CMK (cell line): ENCODE measurements at regions not wholly inside any gene's neighbourhood (a gene's known extent, or its start where the extent isn't known, plus 50 kb on each side); places are given as distances from the start of the nearest gene placed in this dataset.

Source experiments
- DNase-seq: peaks from one replicate; pipeline ENCODE4 v3.0.0-alpha.2; 2010; ENCODE audit warnings: low read depth

DNA sequence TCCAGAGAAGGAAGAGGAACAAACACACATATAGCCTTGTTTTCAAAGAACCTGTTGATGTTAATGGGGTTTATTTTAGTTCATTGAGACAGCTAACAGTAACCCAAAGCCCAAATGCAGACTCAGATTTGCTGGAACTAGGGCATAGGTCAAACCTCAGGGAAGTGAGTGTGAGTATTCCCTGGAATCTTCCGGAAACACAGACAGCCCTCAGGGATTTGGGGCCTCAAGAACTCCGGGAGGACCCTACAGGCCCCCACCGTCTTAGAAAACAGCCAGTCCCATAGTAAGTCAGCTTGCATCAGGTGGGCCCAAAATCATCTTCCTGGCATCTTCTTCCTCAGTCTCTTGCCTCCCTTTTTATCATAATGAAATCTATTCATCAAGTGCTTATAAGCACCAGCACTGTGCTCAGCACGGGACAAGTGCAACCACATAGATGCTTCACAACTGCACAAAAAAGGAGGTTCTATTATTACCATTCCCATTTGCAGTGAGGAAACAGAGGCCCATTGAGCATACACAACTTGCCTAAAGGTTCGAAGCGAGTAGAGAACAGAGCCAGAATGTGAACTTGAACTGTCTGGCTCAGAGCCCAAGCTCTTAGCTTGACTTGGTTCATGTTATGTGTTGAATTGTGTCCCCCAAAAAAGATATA is 50.2 kb upstream of the BCL11A start:
- no peak for DNase-seq

DNA sequence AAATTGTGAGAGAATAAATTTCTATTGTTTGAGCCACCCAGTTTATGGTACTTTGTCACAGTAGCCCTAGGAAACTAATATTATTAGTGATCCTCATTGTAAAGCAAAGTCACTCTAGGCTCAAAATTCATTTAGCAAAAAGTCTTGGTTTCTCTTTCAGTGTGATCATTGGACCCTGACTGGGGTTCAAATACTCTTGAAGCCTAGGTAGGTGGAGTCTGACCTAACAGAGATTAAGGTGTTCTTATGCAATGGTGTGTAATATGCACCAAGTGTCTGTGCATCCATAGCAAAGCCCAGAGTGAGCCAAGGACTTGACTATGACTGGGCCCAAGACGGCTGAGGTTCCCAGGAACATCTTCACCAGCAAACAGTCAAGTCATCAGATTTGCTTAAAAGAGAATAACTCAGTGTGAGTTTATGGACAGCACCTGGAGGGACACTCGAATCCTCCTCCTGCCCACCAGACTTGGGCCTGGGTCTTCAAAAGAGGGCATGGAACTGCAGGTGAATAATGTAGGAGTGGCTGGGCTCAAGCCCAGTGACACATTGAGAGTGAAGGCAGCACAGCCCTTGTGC is 51.1 kb upstream of the BCL11A start:
- no peak for DNase-seq

DNA sequence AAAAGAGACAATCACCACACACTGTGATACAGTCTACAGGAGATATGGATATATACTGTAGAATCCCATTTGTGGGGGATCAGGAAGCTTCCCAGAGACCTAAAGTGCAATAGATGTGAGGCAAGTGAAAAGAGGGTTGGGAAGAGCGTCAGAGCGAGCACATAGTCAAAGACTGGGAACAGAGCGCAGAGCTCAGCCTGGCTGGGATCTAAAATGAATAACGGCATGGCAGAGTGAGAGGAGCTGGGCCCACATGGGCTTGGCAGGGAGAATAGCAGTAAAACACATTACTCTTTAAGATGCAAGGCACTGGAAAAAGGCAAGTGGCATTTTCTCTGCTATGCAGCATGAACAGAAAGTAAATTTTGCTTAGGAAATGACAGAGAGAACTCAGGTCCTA is 52.4 kb upstream of the BCL11A start:
- no peak for DNase-seq

DNA sequence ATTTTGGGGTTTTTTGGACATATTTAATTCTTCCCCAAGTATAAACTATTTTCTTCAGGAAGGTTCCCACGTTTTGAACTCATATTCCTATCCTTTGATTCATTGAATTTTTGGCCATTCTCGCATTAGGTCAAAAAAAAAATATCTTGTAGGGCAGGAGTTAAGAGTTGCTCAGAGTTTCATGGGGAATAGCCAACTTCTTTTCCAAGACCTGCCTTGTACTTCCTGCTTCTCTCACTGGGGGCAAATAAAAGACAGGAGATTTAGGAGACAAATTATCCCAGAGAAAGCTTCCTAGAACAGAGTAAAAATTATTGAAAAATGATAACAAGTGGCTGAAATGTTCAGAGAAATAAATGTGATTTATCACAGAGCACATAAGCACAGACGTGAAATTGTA is 55.2 kb upstream of the BCL11A start:
- no peak for DNase-seq

DNA sequence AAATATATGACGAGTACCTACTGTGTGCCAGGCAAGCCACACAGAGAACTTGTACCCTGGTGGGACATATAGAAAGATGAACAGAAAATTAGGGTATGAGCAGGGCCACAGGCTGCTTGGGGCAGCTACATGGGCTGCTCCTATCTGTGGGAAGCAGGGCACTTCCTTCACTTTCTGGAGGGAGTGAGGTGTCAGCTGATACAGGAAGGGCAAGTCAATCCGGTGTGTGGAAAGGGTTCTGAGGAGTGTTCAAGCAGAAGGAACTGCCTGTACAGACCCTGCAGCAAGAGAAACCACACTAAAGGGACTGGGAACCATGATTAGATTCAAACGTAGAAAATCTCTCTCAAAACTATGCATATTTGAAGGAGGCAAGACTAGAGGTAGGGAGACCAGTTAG is 58.6 kb upstream of the BCL11A start:
- DNase-seq: peak; percentile 73

DNA sequence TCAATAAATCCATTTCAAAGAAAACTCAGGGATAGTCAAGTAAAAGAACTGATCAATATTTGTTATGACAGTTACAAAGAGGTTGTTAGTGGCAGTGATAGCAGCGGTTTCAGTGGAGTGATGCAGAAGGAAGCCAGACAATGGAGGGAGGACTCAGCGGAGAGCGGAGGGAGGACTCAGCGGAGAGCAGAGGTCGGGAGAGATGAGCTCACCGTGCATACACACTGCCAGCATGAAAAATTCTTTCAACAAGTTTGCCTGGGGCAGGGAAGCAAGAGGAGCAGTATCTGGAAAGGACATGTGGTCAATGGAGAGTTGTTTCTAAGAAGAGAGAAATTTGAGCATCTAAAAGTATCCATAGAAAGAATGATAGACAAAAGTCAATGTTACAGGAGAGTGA is 60.9 kb upstream of the BCL11A start:
- no peak for DNase-seq

DNA sequence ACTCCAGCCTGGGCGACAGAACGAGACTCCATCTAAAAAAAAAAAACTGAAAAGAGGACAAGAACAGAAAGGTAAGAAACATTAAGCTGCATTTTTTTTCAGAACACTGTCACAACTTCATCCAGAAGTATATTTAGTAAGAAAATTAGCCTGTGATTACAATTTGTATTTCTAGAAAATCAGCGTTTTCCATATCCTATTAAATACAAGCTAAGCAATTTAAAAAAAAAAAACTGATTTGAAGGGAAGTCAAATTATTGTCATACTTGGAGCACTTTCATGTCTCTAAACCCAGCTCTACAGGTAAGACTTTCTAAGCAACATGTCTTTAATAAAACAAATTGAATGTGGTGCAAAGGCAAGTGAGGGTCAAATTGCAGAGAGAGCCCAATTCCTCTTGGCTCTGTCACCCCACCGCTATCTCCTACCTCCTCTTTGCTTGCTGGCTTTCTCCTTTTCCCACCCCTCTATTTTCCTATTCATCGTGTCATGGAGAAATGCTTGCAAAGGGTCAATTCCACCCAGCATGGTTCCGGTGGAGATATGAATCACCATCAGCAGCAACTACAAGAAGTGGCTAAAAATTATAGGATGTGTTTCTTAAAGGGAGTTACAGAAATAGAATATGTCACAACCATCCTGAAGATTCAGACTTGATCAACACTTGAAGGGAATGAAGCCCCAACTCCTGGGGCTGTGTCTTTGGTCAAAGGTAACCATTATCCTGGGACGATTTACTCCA is 68.4 kb upstream of the BCL11A start:
- DNase-seq: no peak

DNA sequence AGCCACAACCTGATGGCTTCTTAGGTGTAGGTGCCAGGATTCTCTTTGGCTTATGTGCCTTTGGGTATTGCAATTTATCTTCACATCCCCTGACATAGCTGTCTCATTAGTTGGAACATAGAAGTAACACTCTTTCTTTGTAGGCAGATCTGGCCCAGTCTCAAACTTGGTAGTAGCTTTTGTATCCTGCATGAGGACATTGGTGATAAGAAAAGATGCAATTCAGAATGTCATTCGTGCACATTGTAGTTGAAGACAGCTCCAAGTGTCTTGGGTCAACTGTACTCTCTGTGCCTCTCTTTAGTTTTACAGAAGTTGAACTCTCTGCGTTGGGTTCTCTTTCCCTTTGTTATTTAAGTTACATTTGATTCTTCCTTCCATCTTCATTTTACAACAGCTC is 69.6 kb upstream of the BCL11A start:
- DNase-seq: no peak

DNA sequence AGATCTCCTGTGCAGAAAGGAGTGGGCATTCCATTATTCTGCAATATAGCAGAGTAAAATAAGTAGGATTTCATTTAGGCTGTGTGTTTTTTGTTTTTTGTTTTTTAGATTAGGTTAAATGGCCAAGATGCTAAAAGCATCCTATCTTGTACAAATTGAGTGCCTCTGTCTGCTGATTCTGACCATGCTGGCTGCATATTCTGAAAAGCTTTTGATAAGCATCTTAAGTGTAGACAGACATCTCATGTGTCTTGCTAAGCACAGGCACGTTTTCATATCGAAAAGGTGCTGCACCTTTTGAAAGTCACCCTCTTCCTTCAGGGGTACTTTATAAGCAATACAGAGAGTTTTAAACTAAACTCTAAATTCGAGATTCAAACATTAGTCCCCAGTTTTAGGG is 74.0 kb upstream of the BCL11A start:
- DNase-seq: no peak

DNA sequence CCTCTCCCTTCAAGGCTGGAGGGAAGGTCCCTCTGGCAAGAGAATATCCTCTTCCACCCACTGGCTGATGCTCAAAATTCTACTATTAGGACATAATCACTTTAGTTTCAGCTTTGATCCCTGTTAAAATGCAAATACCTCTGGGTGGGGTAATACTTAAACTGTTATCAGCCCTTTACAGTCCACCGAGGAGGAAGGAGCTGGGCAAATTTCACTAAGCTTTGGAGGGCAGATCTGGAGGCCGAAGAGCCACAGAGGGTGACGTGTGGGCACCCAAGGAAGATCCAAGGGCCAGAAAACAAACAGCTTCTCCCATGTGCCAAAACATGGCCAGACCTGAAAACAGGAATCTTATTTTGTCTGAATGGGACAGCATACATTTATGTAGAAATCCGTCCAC is 74.6 kb upstream of the BCL11A start:
- DNase-seq: peak; percentile 24

DNA sequence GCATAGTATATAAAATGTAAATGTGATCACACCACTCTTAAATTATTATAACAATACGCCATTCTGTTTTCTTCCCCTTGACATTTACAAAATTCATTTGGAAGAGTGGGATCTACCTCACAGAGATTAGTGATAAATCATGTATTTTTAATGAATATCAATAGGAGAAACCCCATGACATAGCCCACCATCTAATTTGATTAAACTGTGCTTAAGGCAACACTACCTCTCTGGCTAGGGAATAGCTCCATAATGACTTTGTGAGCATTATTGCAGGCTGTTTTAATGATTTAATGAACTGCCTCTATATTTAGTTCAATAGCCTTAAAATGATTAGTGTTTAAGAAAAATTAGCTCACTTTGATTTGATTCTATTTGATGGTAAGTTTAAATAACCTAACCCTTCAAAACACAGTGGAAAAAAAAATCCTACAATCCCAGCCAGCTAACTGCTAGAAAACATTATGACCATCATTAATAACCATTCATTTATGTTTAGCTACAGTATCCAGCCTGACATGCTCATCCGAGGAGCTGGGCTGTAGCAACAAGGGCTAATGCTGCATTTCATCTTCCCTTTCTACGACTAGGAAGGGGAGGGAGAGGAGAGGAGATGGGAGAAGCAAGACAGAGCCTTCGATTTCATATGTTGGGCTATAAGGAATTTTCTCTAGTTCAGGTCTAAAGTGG is 75.3 kb upstream of the BCL11A start:
- DNase-seq: no peak

DNA sequence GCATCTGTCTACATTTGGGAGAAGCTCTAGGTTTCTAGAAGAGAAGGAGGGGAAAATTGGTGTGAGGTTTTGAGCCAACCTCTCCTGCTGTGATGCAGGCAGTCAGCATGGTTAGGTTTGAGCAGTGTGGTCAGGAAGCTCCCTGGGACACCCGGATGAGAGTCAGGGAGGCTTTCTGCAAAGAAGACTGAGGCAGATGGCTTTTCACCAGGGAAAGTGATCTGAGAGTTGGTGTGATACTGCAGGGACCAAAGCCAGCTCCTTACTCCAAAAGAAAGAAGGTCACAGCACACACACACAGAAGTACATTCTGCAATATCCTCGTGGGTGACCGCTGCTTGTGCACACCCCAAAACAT is 75.8 kb upstream of the BCL11A start:
- no peak for DNase-seq

DNA sequence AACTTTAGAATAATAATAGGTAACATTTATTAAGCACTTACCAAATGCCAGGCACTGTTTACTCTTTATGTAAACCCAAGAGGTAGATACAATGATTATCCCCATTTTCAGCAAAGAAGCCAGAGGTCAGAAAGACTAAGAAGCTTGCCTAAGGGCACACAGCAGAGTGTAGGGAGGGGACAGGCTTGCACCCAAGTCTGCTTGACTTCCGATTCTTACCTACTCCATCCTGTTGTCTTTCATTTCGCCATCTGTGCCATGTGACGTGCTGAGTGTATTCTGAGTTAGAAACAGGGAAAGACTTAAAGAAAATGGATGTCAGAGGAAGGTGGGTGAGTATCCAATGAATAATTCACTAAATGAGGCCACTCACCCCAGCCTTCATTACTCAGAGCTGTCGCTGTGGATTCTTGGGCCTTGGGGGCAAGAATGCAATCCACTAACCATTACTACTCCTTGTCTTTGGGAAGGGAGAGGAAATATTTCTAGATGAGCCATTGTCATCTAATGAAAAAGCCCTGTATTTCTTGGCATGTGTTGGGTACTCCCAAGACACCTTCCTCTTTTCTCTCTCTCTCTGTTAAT is 76.4 kb upstream of the BCL11A start:
- DNase-seq: no peak

DNA sequence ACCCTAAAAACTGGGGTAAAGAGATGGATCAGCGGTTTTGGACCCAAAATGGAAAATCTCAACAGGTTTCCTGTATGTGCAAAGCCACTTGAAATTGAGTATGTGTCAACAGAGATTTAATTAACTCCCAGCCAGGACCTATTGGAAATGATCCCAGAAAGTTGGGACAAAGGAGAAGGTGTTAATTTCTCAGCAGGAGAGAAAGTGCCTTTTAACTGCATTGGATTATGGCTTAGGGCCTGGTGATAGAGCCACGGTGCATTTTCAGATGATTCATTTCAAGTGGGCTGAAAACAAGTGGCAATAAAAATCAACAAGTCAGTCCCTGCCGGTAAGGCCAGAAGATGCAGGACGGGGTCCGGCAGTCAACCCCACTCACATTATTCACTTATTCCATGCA is 80.2 kb upstream of the BCL11A start:
- no peak for DNase-seq

DNA sequence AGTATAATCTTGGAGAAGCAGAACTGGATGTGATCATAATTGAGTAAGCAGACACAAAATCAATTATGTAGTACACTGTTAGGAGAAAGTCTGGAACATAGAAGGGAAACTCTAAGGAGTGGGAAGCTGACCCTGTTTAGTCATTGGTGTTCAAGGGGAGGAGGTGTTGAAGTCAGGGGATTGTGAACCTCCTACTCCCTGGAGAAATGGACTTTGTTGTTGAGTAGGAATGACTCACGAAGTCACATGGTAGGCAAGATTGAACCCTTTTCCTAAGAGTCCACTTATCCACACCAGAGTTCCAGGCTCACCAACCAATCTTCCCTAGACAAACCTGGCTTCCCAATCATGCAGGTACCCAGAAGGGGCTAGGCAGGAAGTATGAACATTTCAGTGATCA is 81.0 kb upstream of the BCL11A start:
- no peak for DNase-seq

DNA sequence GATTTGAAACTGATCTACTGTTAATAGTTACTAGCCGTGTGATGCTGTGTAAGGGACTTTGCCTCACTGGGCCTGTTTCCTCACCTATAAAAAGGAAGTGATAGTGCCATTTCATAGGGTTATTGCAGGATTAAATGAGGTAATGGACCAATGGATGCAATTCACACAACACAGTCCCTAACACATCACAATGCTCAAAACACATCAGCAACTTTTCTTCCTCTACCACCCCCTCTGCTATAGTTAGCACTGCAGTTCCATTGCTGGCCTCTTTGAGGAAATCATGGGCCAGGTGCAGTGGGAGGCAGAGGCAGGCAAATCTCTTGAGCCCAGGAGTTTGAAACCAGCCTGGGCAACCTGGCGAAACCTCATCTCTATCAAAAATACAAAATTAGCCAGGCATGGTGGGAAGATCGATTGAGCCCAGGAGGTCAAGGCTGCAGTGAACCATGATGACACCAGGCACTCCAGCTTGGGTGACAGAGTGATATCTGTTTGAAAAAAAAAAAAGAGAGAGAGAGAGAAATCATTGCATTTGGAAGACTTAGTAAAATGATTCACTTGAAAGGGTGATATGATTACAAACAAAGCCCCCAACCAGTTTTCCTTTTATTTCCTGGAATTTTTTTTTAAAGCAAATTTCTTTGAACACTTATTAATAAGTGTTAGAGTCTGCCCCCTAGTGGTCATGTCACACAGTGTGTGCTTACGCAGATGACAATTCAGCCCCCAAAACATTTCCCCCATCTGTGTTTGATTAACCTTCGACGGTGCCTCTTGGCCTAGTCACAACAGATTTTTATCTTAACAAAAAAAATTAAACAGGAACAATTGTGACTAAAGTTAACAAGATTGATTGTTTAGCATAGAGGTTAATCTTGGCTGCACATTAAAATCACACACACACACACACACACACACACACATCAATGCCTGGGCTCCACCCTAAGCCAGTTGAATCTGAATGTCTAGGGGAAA is 88.6 kb upstream of the BCL11A start:
- DNase-seq: peak; percentile 31

DNA sequence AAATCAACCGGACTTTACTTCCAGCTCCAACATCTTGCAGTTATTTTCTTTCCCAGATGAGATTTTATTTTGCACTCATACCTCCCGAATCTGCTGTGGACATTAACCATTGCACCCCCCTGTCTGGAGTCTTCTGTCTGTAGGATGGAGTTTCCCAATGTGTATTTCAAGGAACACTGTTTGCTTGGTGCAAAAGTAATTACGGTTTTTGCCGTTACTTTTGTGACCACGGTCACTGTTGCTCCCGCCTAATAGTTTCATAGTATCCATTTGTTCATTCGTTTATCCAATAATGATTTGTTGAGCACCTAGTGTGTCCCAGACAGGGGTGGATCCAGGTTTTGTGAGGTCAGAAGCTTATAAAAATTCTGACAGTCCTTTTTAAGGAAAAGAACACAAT is 90.3 kb upstream of the BCL11A start:
- DNase-seq: no peak

DNA sequence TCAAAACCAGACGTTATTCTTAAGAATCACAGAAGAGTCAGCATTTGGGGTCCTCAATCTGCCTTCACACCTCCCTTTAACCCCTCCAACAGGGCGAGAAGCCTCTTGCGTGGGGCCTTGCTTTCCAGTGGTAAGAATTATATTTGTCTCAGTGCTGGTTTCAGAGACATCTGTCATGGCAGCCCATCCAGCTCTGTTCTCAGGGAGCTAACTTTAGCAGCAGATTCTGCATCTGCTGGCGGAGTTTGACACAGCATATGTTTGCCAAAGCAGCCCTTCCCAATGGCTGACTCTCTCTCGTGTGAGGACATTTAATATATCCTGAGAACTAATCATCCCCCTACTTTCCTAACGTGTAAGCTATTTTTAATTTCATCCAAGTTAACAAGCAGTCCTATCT is 91.5 kb upstream of the BCL11A start:
- no peak for DNase-seq

DNA sequence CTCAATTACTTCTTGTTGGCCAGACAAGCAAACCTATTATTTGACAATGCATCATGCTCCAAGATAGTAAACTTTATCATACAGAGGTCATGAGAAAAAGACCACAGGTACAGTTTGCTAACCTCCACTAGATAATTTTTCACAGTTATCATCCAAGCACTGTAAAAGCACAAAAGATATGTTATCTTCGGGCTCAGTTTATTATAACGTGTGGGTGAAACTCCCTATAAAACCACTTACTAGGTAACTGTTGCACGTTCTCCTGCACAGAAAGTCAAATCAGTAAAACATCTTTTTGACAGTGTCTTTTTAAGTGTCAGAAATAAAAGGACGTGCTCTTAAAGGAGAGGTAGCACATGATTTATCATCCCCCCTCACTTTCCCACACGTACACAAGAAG is 94.7 kb upstream of the BCL11A start:
- DNase-seq: no peak

DNA sequence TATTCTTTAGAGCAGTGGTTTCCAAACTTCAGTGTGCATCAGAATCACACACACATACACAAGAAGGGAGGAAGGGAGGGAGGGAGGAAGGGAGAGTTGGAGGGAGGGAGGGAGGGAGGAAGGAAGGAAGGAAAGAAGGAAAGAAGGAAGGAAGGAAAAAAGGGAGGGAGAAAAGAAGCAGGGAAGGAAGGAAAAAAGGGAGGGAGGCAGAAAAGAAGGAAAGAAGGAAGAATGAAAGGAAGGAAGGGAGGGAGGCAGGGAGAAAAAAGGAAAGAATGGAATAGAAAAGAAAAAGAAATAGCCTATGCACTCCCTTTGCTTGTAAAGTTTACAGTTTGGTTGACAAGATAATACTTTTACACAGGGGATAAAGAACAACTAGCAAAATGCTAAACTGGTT is 96.3 kb upstream of the BCL11A start:
- DNase-seq: no peak

DNA sequence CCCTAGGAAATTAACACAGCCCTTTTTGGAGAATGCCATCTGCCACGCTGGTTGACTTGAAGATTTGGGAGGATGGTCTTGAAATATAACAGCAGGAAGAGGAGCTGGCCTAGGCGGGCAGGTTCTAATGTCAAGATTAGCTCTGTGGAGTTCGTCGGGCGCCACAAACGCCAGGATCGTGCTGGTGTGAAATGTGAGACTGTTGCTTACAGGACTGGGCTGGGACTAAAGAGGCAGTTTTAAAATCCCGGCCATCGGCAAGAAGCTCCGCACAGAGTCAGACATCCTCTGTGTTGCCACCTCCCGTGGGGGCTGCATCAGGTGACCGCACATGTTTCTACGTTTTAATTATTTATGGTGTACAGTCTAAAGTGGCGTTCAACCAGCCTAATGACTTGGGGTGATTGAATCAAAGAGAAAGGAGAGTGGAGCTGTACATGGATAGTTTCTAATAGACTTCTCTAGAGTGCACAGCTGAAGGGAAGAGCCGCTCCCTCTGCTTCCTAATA is 99.4 kb upstream of the BCL11A start:
- no peak for DNase-seq
